HG02938 (cell line): ENCODE measurements at regions not wholly inside any gene's neighbourhood (a gene's known extent, or its start where the extent isn't known, plus 50 kb on each side); places are given as distances from the start of the nearest gene placed in this dataset.
"Not testable (repeated sequence)": the region's sequence is repeated elsewhere in the genome, so short reads cannot be mapped to it uniquely, and the experiment has no call there.

Experiments used
- ATAC-seq: cut with Tn5 transposase; IDR thresholded peaks from one replicate; pipeline ENCODE4 v1.9.1; 2021; ENCODE audit warnings: mild to moderate bottlenecking, moderate library complexity; ENCODE audit not compliant: unreplicated experiment

DNA sequence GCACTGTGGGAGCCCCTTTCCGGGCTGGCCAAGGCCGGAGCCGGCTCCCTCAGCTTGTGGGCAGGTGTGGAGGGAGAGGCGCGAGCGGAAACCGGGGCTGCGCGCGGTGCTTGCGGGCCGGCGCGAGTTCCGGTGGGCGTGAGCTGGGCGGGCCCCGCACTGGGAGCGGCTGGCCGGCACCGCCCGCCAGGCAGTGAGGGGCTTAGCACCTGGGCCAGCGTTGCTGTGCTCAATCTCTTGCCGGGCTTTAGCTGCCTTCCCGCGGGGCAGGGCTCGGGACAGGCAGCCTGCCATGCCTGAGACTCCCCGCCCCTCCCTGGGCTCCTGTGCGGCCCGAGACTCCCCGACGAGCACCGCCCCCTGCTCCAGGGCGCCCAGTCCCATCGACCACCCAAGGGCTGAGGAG is 405.2 kb upstream of the PRR20A start:
- no peak for ATAC-seq

- ATAC-seq: no peak
Observed at GRCh38 chr13:56736966-56737365, 403.8 kb upstream of the PRR20A start.

GRCh38 chr13:56752636-56753035 is 388.1 kb upstream of the PRR20A start:
- no peak for ATAC-seq

GRCh38 chr13:56755181-56755935 is 385.4 kb upstream of the PRR20A start:
- no peak for ATAC-seq

GRCh38 chr13:56763333-56763732 is 377.4 kb upstream of the PRR20A start:
- ATAC-seq: not testable (repeated sequence)

GRCh38 chr13:56773148-56773547 is 367.6 kb upstream of the PRR20A start:
- no peak for ATAC-seq

GRCh38 chr13:56789527-56789926 is 351.2 kb upstream of the PRR20A start:
- ATAC-seq: no peak

DNA sequence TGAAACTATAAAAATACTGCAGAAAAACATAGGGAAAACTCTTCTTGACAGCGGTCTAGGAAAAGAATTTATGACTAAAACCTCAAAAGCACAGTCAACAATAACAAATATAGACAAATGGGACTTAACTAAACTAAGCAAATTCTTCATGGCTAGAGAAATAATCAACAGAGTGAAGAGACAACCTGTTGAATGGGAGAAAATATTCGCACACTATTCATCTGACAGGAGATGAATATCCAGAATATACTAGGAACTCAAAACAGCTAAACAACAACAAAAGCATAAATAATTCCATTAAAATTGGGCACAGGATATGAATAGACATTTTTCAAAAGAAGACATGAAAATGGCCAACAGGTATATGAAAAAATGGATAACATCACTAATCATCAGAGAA is 303.6 kb upstream of the PRR20A start:
- no peak for ATAC-seq

DNA sequence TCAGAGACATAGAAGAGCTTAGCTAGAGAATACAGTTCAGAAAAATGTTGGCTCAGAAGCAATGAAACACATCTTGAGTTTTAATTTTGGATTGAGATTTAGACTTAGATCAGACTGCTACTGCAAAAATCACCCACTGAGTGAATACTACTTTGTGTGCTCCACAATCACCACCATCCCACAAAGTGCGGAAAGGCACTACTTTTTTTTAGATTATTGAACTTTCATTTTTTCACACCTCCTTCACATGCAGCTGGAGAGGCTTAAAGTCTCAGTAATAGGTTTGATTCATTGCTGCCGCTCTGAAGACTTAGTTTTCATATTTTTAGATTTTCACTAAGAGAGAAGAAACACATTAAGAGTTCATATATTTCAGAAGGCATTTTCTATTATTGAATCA is 289.9 kb upstream of the PRR20A start:
- ATAC-seq: no peak

- ATAC-seq: no peak
Observed at GRCh38 chr13:56861476-56861875, 279.2 kb upstream of the PRR20A start.

GRCh38 chr13:56864451-56864850 is 276.3 kb upstream of the PRR20A start:
- no peak for ATAC-seq

- ATAC-seq: no peak
Observed at GRCh38 chr13:56865416-56865815, 275.3 kb upstream of the PRR20A start.

DNA sequence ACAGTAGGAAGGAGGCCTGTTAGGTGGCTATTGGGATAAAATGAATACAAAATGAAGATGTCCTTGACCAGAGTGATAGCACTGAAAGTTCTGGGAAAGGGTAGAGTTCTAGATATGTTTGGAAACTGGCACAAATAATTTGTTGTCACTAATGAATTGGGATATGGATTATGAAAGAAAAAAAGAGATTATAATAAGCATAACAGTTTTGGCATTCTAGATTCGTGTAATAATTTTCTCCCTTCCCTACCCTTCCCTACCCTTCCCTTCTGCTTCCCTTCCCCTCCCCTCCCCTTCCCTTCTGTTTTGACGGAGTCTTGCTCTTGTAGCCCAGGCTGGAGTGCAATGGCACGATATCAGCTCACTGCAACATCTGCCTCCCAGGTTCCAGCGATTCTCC is 271.0 kb upstream of the PRR20A start:
- no peak for ATAC-seq

DNA sequence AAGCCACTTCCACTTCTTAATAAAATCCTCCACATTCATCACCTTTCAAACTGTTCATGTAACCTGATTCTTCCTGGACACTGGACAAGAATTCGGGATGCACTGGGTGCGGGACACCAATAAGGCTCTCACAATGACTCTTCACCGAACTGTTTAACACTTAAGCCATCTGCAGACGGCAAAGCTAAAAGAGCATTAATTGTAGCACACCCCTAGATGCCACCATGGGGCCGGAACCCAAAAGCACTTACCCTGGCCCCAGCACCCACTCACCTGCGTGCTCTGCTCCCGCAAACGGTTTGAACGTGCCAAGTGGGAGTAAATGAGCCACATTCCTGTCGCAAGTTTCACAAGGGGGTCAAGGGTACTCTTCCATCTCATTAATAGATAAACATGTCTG is 254.3 kb upstream of the PRR20A start:
- ATAC-seq: no peak

DNA sequence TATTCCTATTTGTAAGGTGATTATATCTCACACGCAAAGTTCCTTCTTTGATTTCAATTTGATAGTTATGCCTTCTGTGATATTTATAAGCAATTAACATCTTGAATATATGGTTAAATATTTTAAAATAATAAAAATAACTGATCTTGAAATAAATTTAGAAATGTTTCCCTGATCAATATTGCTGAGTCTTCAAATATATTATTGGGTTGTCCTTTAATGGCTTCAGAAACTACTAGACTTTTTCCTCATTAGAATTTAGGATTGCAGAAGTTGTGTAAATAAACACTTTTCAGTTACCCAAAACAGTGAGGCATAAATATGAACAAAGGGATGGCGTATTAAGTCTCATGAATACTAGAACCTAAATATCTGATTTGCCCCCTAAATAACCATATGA is 252.3 kb upstream of the PRR20A start:
- no peak for ATAC-seq

- ATAC-seq: no peak
Observed at GRCh38 chr13:56893843-56894242, 246.9 kb upstream of the PRR20A start.

DNA sequence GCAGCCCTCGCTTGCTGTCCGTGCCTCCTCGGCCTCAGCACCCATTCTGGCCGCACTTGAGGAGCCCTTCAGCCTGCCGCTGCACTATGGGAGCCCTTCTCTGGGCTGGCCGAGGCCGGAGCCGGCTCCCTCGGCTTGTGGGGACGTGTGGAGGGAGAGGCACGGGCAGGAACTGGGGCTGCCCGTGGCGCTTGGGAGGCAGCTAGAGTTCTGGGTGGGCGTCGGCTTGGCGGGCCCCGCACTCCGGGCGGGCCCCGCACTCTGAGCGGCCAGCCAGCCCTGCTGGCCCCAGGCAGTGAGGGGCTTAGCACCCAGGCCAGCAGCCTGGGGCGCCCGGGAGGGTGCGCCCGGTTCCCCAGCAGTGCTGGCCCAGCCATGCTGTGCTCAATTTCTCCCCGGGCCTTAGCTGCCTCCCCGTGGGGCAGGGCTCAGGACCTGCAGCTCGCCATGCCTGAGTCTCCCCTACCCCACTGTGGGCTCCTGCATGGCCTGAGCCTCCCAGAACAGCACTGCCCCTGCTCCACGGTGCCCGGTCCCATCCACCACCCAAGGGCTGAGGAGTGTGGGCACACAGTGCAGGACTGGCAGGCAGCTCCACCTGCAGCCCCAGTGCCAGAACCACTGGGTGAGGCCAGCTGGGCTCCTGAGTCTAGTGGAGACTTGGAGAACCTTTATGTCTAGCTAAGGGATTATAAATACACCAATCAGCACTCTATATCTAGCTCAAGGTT is 240.0 kb upstream of the PRR20A start:
- no peak for ATAC-seq

DNA sequence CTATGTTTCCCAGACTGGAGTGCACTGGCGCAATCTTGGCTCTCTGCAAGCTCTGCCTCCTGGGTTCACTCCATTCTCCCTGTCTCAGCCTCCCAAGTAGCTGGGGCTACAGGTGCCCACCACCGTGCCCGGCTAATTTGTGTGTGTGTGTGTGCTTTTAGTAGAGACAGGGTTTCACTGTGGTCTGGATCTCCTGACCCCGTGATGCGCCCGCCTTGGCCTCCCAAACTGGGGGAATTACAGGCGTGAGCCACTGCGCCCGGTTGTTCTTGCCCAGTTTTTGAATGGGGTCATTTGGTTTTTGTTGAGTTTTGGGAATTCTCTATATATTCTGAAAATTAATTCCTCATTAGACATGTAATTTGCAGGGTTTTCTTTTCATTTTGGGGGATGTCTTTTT is 238.4 kb upstream of the PRR20A start:
- ATAC-seq: no peak

DNA sequence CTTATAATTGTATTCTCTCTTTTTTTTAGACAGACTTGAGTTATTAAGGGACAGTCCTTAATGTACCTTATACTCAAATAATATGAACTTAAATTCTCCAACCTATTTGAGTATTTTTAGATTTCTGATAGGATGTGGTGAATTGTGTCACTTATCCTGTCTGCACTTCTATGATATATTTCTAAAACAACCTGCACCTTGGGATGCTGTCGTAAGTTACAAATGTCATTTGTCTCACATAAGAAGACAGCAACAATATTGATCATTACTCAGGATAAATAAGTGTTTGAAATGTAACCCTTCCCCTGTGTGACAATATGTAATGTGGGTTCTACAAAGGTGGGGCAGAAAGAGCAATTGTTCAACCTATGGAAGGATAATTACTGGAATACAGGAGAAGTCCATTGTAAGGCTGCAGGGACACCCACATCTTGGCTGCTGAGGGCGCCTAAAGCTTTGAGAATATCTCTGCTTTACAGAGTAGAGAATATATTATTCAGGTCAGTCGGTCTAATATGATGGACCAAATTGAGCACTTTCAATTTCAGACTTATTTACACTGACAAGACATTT is 236.9 kb upstream of the PRR20A start:
- no peak for ATAC-seq

DNA sequence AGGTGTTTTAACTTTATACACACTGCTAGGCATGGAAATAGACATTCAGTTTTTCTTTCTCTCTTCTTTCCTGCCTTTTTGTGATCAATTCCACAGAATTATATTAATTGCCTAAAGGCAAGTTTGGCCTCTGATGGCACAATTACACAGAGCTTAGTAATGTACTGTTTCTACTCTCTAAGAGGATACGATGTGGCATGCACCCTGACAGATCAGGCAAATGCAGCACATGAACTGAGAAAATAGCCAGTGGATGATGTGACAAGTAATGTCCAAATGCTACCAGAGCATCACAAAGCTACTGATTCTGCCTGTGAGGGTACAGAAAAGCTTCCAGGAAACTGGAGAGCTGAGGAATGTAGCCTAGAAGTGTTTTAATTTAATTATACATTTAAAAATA is 233.8 kb upstream of the PRR20A start:
- ATAC-seq: no peak

- ATAC-seq: no peak
Observed at GRCh38 chr13:56907766-56908165, 233.0 kb upstream of the PRR20A start.

- ATAC-seq: no peak
Observed at GRCh38 chr13:56909896-56910600, 230.7 kb upstream of the PRR20A start.
